Small intestine (tissue), 7 donors: ENCODE measurements at regions not wholly inside any gene's neighbourhood (a gene's known extent, or its start where the extent isn't known, plus 50 kb on each side); places are given as distances from the start of the nearest gene placed in this dataset.

Experiments
- DNase-seq, 2 donors: peaks; one replicate each; pipeline versions ENCODE4 v3.0.0 to v3.0.0-alpha.2; 2013
- FAIRE-seq: peaks from 2 replicates; lab custom pipeline; 2012; peaks lifted over from hg19 to GRCh38; lab: Jason Lieb, UNC
- H3K27ac ChIP-seq, 3 donors: one replicate each; pipeline ENCODE4 v1.5.1; 2013; ENCODE audit warnings: low read length in 2 of 3, mild to moderate bottlenecking in 2 of 3, control low read depth in 1 of 3, inconsistent platforms in 1 of 3, low read depth in 1 of 3, moderate library complexity in 1 of 3
- H3K27me3 ChIP-seq, 3 donors: one replicate each; pipeline ENCODE4 v1.6.1; 2013; ENCODE audit warnings: low read length in 3 of 3, inconsistent platforms in 1 of 3; ENCODE audit not compliant: control insufficient read depth in 3 of 3, insufficient read depth in 3 of 3
- H3K36me3 ChIP-seq, 3 donors: one replicate each; pipeline ENCODE4 v1.6.1; 2013; ENCODE audit warnings: low read length in 3 of 3, inconsistent platforms in 1 of 3, low read depth in 1 of 3, mild to moderate bottlenecking in 1 of 3, moderate library complexity in 1 of 3; ENCODE audit not compliant: control insufficient read depth in 3 of 3, insufficient read depth in 2 of 3
- H3K4me1 ChIP-seq, 3 donors: one replicate each; pipeline ENCODE4 v1.6.1; 2013; ENCODE audit warnings: low read length in 2 of 3, inconsistent platforms in 1 of 3, low read depth in 1 of 3, mild to moderate bottlenecking in 1 of 3, moderate library complexity in 1 of 3; ENCODE audit not compliant: control insufficient read depth in 3 of 3, insufficient read depth in 2 of 3
- H3K4me3 ChIP-seq, 3 donors: one replicate each; pipeline ENCODE4 v1.5.1; 2013; ENCODE audit warnings: low read length in 3 of 3, control low read depth in 1 of 3, inconsistent platforms in 1 of 3, low read depth in 1 of 3, mild to moderate bottlenecking in 1 of 3, moderate library complexity in 1 of 3
- H3K9me3 ChIP-seq, 2 donors: one replicate each; pipeline ENCODE4 v1.6.1; 2013; ENCODE audit warnings: low read depth in 1 of 2, low read length in 1 of 2; ENCODE audit not compliant: control insufficient read depth in 2 of 2, insufficient read depth in 1 of 2
- WGBS, 3 donors: extraction: QIAGEN DNeasy Blood & Tissue Kit; methylation state at CpG; one replicate each; pipeline ENCODE4 v1.1.7; 2013; 5-methylcytosine and 5-hydroxymethylcytosine counted together
- donor health status: healthy with polysubstance abuse.
- donor health status: control.
- donor health status: control.
- donor health status: Bipolar disorder and iron deficiency.
- donor health status: healthy.

DNA sequence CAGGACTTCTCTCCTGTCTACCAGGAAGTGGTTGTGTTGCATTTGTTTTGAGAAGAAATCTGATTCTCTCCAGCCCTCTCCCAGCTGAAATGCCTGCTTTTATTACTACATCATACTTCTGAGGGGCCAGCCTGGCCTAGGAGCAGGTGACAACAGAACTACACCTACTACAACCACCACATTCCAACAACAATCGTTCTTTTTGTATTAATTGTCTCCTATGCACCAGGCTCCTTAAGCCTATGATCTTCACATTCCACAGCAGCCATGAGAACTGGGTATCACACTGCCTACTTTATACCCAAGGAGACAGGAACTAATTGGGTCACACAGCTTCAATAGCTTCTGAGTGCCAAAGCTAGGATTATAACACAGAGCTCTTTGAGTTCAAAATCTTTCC, 167.7 kb downstream of the TDRD15 start:
- Histone ChIP-seq H3K27ac (no peak overlapping the region), H3K27me3 (peaks cover 0 to 3% (median 0%) of the 10 kb centered on the region in 3 donors), H3K4me3 (no peak overlapping the region), H3K9me3 (no peaks in the 10 kb centered on the region), H3K36me3 (no peaks in the 10 kb centered on the region), H3K4me1 (no peaks in the 10 kb centered on the region)
- FAIRE-seq: no peak
- 45 to 76% (median 52%) methylated on average over 1 of the region's 1 CpG for WGBS, 3 donors
- no peak for DNase-seq

DNA sequence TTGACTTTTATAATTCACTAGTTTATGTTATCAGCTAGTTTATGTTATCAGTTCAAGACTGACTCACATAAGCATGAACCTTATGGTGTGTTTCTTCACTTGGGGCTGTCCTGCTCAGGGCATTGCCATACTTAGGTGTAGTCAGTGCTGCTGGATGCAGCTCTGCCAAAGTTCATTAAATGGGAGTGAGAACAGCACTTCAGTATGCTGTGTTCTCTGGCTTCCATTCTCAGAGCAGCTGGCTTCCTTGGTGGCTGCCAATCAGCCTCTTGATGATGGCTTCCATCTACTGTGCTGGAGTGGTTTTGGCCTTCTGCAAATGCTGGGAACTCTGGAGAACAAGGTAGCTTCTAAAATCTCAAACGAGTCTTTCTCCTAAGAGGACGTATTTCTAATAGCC, 170.7 kb downstream of the TDRD15 start:
- H3K27ac ChIP-seq: no peak overlapping the region
- H3K4me1 ChIP-seq: no peaks in the 10 kb centered on the region
- no peaks in the 10 kb centered on the region for H3K9me3 ChIP-seq
- no peaks in the 10 kb centered on the region for H3K36me3 ChIP-seq
- H3K4me3 ChIP-seq: no peak overlapping the region
- no peak for DNase-seq
- peaks cover 0 to 1% (median 0%) of the 10 kb centered on the region in 3 donors for H3K27me3 ChIP-seq
- 79 to 88% (median 83%) methylated on average over 2 of the region's 2 CpGs for WGBS, 3 donors
- FAIRE-seq: no peak

DNA sequence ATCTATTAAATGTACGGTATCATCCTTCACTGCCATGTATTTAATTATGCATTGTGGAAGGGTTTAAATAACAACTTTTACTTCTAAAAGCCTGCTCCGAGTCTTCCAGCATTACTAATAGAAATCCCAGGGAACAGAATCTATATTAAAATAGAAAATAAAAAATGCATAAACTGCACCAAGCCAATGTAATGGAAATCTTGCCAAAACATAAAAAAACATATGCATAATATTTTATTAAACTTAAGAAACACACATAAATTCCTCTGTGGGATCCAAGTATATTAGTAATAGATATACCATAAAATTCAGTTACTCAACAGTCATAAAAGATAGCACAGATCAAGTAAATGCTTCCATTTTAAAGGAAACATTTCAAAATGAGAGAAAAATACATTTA, 175.6 kb downstream of the TDRD15 start:
- WGBS, 3 donors: 42 to 75% (median 50%) methylated on average over 2 of the region's 2 CpGs
- Histone ChIP-seq H3K27me3 (peaks cover 0 to 1% (median 0%) of the 10 kb centered on the region in 3 donors), H3K4me3 (no peak overlapping the region), H3K9me3 (no peaks in the 10 kb centered on the region), H3K4me1 (no peaks in the 10 kb centered on the region), H3K27ac (no peak overlapping the region), H3K36me3 (no peaks in the 10 kb centered on the region)
- DNase-seq (no peak), FAIRE-seq (no peak)

DNA sequence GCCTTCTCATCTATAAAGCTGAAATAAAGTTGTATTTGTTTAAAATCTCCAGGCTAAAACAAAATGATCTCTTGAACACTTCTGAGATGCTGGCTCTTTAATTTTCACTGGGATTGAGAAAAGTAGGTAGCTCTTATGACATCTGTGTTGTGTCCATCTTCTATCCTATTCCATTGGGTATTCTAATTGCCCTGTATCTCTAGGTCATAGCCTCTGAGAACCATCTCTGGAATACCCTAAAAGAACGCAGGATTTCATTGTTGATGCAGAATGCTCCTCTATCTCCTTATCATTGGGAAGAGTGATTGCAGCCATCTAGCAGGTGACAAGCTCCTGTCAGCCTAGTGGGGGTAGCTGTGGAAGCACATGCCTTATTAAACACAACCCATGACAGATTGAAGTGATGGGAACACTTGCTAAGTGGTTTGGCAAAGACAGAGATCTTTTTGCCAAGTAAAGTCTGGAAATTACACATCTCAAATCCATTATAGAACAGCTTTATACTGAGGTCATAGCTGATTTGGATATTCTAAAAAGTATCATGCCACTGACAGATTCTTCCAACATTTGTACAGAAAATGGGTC, 178.2 kb downstream of the TDRD15 start:
- 42 to 54% (median 44%) methylated on average over 1 of the region's 1 CpG for WGBS, 3 donors
- Histone ChIP-seq H3K4me1 (no peaks in the 10 kb centered on the region), H3K36me3 (no peaks in the 10 kb centered on the region), H3K4me3 (no peak overlapping the region), H3K27me3 (peaks cover 0 to 1% (median 0%) of the 10 kb centered on the region in 3 donors), H3K27ac (no peak overlapping the region), H3K9me3 (no peaks in the 10 kb centered on the region)
- FAIRE-seq (no peak), DNase-seq (no peak)

DNA sequence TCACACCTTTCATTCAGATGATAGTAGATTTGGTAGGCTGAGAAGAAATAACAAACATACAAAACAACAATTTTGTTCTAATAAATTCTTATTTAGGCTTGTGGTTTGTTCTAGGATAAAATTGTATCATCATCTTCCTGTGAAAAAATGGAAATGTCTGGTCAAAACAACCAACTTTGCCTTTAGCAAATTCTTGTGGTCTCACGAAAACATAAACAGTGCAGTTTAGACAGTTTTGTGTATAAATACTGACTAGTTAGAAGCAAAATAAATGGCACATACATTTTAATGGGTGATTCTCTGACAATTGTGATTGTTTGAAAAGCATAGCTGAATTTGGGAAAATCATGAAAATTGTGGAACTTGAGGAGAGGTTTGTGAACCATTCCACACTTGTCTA, 180.1 kb downstream of the TDRD15 start:
- FAIRE-seq: no peak
- Histone ChIP-seq H3K36me3 (no peaks in the 10 kb centered on the region), H3K4me3 (no peak overlapping the region), H3K4me1 (no peaks in the 10 kb centered on the region), H3K9me3 (no peaks in the 10 kb centered on the region), H3K27me3 (no peaks in the 10 kb centered on the region), H3K27ac (no peak overlapping the region)
- no peak for DNase-seq
- WGBS, 3 donors: 79 to 90% (median 82%) methylated on average over 1 of the region's 1 CpG

DNA sequence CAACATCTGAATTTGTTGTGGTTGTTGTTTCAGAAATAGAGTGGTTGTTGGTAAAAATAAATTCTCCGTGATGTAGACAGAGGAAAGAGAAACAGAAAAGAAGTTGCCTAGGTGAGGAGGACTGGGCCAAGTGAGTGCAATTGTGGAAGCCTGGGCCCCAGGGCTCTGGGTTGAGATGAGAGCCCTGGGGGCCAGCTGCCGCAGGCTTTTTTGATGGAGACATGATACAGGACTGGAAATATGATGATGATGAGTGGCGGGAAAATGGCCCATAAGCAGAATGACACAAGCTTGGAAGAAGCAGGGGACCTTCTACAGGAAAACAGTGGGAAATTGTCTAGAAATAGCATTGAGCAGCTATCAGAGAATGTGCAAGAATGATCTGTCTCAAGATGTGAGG, 181.8 kb downstream of the TDRD15 start:
- Histone ChIP-seq H3K4me3 (no peak overlapping the region), H3K27ac (no peak overlapping the region), H3K9me3 (no peaks in the 10 kb centered on the region), H3K36me3 (no peaks in the 10 kb centered on the region), H3K4me1 (no peaks in the 10 kb centered on the region), H3K27me3 (no peaks in the 10 kb centered on the region)
- 89 to 93% (median 89%) methylated on average over 3 of the region's 3 CpGs for WGBS, 3 donors
- FAIRE-seq (no peak), DNase-seq (no peak)

DNA sequence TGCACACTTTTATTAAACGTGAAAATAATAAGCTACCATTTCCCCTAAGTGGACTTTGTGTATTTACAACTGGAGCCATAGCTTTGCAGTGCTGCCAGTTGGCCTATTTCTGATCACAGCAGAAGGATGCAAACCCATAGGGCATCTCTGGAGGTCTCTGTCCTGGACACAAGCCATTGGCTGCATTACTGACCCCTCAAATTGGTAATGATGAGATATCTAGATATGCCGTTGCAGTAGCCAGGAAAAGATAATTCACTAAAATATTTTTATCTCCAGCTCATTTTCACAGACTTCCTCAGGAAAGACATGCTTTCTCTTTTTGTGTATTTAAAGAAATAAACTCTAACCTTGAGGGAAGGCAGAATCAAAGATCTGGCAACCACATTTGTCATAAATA, 182.5 kb downstream of the TDRD15 start:
- DNase-seq: no peak
- 50 to 52% (median 52%) methylated on average over 2 of the region's 2 CpGs for WGBS, 3 donors
- H3K36me3 ChIP-seq: no peaks in the 10 kb centered on the region

DNA sequence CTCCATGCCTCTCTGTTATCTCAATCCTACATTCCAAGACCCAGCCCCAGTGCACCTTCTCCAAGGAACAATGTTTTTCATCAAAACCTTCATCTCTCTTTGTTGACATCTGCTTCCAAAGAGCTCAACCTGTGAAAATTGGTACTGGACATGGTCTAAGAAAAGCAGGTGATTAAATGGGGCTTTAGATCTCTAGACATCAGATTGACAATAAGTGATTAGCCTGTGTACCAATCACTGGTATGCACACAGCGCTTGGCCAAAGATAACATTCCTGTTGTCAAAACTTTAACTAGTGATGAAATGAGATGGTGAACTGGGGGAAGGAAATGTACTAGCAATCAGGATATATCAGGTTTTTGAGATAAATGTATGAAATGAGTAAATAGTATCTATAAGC, 183.3 kb downstream of the TDRD15 start:
- Histone ChIP-seq H3K27ac (no peak overlapping the region), H3K4me1 (no peaks in the 10 kb centered on the region), H3K36me3 (no peaks in the 10 kb centered on the region), H3K9me3 (no peaks in the 10 kb centered on the region), H3K27me3 (no peaks in the 10 kb centered on the region), H3K4me3 (no peak overlapping the region)
- 38 to 75% (median 47%) methylated on average over 1 of the region's 1 CpG for WGBS, 3 donors
- DNase-seq: no peak
- FAIRE-seq: no peak

More for the DNA sequence above, 182.5 kb downstream of the TDRD15 start:
- Histone ChIP-seq H3K9me3 (no peaks in the 10 kb centered on the region), H3K27me3 (no peaks in the 10 kb centered on the region), H3K4me3 (no peak overlapping the region), H3K4me1 (no peaks in the 10 kb centered on the region), H3K27ac (no peak overlapping the region)
- no peak for FAIRE-seq

DNA sequence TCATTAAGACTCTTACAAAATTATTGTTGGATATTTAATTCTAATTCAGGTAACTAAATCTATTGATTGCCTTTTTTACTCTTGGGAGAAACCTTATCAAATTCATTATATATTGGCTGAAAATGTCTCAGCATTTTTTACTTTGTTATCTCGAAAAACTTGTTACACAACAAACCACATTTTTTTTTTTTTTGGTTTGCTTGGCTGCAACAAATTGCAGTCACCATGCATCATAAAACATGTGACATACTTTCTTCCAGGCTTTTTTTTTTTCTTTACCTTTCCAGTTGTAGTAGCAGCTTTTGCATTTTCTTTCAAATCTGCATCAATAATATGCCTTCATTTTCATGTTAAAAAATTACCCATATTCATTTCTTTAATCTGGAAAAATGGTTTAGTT, 186.7 kb downstream of the TDRD15 start:
- H3K27ac ChIP-seq: no peak overlapping the region
- DNase-seq (no peak), FAIRE-seq (no peak)
- no peaks in the 10 kb centered on the region for H3K36me3 ChIP-seq
- H3K27me3 ChIP-seq: no peaks in the 10 kb centered on the region
- WGBS, 3 donors: 16 to 37% (median 17%) methylated on average over 1 of the region's 1 CpG
- H3K4me3 ChIP-seq: no peak overlapping the region
- H3K9me3 ChIP-seq: no peaks in the 10 kb centered on the region
- H3K4me1 ChIP-seq: no peaks in the 10 kb centered on the region
